Smooth muscle cell (in vitro differentiated cells): ENCODE measurements at regions not wholly inside any gene's neighbourhood (a gene's known extent, or its start where the extent isn't known, plus 50 kb on each side); places are given as distances from the start of the nearest gene placed in this dataset.
"Not testable (repeated sequence)": the region's sequence is repeated elsewhere in the genome, so short reads cannot be mapped to it uniquely, and the experiment has no call there.

Experiments
- DNase-seq: peaks from one replicate; lab custom pipeline; 2025; ENCODE audit not compliant: unreplicated experiment; lab: John Stamatoyannopoulos, UW
- H2AFZ ChIP-seq: fragments of 200-600 bp; sonication (generic); 2 replicates; pipeline ENCODE4 v1.6.0; 2016; ENCODE audit warnings: antibody characterized with exemption, low read depth, mild to moderate bottlenecking
- H3F3A ChIP-seq: fragments of 200-600 bp; sonication (generic); 2 replicates; pipeline ENCODE4 v1.6.0; 2017; ENCODE audit warnings: antibody characterized with exemption, low read depth
- H3K27ac ChIP-seq: fragments of 200-600 bp; sonication (generic); 2 replicates; pipeline ENCODE4 v1.5.1; 2016; ENCODE audit warnings: low read depth, mild to moderate bottlenecking
- H3K27me3 ChIP-seq: fragments of 200-600 bp; sonication (generic); 2 replicates; pipeline ENCODE4 v1.6.1; 2016; ENCODE audit warnings: low read depth, mild to moderate bottlenecking
- H3K36me3 ChIP-seq: fragments of 200-600 bp; sonication (generic); 2 replicates; pipeline ENCODE4 v1.5.1; 2016; ENCODE audit warnings: low read depth
- H3K4me1 ChIP-seq: fragments of 200-600 bp; sonication (generic); 2 replicates; pipeline ENCODE4 v1.5.1; 2016; ENCODE audit warnings: low read depth
- H3K4me2 ChIP-seq: fragments of 200-600 bp; sonication (generic); 2 replicates; pipeline ENCODE4 v1.6.0; 2016; ENCODE audit warnings: mild to moderate bottlenecking
- H3K4me3 ChIP-seq: fragments of 200-600 bp; sonication (generic); 2 replicates; pipeline ENCODE4 v1.5.1; 2016; ENCODE audit warnings: mild to moderate bottlenecking
- H3K79me2 ChIP-seq: fragments of 200-600 bp; sonication (generic); 2 replicates; pipeline ENCODE4 v1.6.0; 2016; ENCODE audit warnings: low read depth, mild to moderate bottlenecking
- H3K9ac ChIP-seq: fragments of 200-600 bp; sonication (generic); 2 replicates; pipeline ENCODE4 v1.6.0; 2016; ENCODE audit warnings: low read depth
- H3K9me3 ChIP-seq: fragments of 200-600 bp; sonication (generic); replicated peaks from 2 replicates; pipeline ENCODE4 v1.5.1; 2016; ENCODE audit warnings: low read depth
- H4K20me1 ChIP-seq: fragments of 200-600 bp; sonication (generic); 2 replicates; pipeline ENCODE4 v1.6.0; 2016; ENCODE audit warnings: low read depth
- CTCF ChIP-seq: fragments of 200-600 bp; sonication (generic); IDR thresholded peaks from 2 replicates; pipeline ENCODE4 v1.5.1; 2017; ENCODE audit warnings: borderline replicate concordance, mild to moderate bottlenecking, antibody characterized with exemption; ENCODE audit not compliant: insufficient read depth, poor library complexity, severe bottlenecking
- WGBS: methylation state at CpG from one replicate; pipeline ENCODE4 v1.1.7; 2016; ENCODE audit warnings: low lambda C conversion rate; 5-methylcytosine and 5-hydroxymethylcytosine counted together

- Histone ChIP-seq H3K9me3 (no peaks in the 10 kb centered on the region), H3F3A (no peaks in the 10 kb centered on the region), H3K79me2 (no peaks in the 10 kb centered on the region), H3K27me3 (no peaks in the 10 kb centered on the region), H3K4me1 (no peaks in the 10 kb centered on the region), H4K20me1 (no peaks in the 10 kb centered on the region), H3K4me2 (no peak overlapping the region), H3K27ac (no peak overlapping the region), H3K4me3 (no peak overlapping the region), H3K36me3 (no peaks in the 10 kb centered on the region), H3K9ac (no peak overlapping the region), H2AFZ (no peak overlapping the region)
- no peak for TF ChIP-seq CTCF
- DNase-seq = no peak
Observed at GRCh38 chr10:9051328-9051974, 997.0 kb downstream of the GATA3 start.

- no peak for TF ChIP-seq CTCF
- Histone ChIP-seq H3K4me2 (no peak overlapping the region), H2AFZ (no peak overlapping the region), H3K36me3 (no peaks in the 10 kb centered on the region), H3K9ac (no peak overlapping the region), H3K4me1 (no peaks in the 10 kb centered on the region), H3K9me3 (no peaks in the 10 kb centered on the region), H4K20me1 (no peaks in the 10 kb centered on the region), H3K4me3 (no peak overlapping the region), H3K79me2 (no peaks in the 10 kb centered on the region), H3F3A (no peaks in the 10 kb centered on the region), H3K27me3 (no peaks in the 10 kb centered on the region), H3K27ac (no peak overlapping the region)
- WGBS = 96% methylated on average over 1 of the region's 1 CpG
- DNase-seq = no peak
Observed at GRCh38 chr10:9052767-9053166, 998.3 kb downstream of the GATA3 start.

- no peak for DNase-seq
- H4K20me1 ChIP-seq = no peaks in the 10 kb centered on the region
- no peaks in the 10 kb centered on the region for H3F3A ChIP-seq
- H2AFZ ChIP-seq = no peak overlapping the region
- H3K79me2 ChIP-seq = no peaks in the 10 kb centered on the region
- peaks cover 9% of the 10 kb centered on the region for H3K27me3 ChIP-seq
- no peak overlapping the region for H3K27ac ChIP-seq
- no peaks in the 10 kb centered on the region for H3K9me3 ChIP-seq
- H3K4me2 ChIP-seq = no peak overlapping the region
- H3K36me3 ChIP-seq = no peaks in the 10 kb centered on the region
- WGBS = 96% methylated on average over 11 of the region's 11 CpGs
- H3K9ac ChIP-seq = no peak overlapping the region
- H3K4me3 ChIP-seq = no peak overlapping the region
- no peak for TF ChIP-seq CTCF
- H3K4me1 ChIP-seq = no peaks in the 10 kb centered on the region
Observed at GRCh38 chr10:9056521-9056920, 1002.0 kb downstream of the GATA3 start.

GRCh38 chr10:9057293-9057692, 1002.8 kb downstream of the GATA3 start:
- not testable (repeated sequence) for H3K4me1 ChIP-seq, H3K4me3 ChIP-seq, H3K36me3 ChIP-seq, H2AFZ ChIP-seq, H4K20me1 ChIP-seq, H3K9me3 ChIP-seq, H3K79me2 ChIP-seq, H3K9ac ChIP-seq, H3K4me2 ChIP-seq, H3F3A ChIP-seq, DNase-seq, H3K27ac ChIP-seq
- peaks cover 12% of the 10 kb centered on the region for H3K27me3 ChIP-seq
- WGBS = 98% methylated on average over 16 of the region's 17 CpGs
